SKM-1 (cell line): ENCODE measurements at regions not wholly inside any gene's neighbourhood (a gene's known extent, or its start where the extent isn't known, plus 50 kb on each side); places are given as distances from the start of the nearest gene placed in this dataset.
"Not testable (repeated sequence)": the region's sequence is repeated elsewhere in the genome, so short reads cannot be mapped to it uniquely, and the experiment has no call there.

Experiments
- DNase-seq: peaks from one replicate; lab custom pipeline; 2025; ENCODE audit not compliant: unreplicated experiment; lab: John Stamatoyannopoulos, UW

DNA sequence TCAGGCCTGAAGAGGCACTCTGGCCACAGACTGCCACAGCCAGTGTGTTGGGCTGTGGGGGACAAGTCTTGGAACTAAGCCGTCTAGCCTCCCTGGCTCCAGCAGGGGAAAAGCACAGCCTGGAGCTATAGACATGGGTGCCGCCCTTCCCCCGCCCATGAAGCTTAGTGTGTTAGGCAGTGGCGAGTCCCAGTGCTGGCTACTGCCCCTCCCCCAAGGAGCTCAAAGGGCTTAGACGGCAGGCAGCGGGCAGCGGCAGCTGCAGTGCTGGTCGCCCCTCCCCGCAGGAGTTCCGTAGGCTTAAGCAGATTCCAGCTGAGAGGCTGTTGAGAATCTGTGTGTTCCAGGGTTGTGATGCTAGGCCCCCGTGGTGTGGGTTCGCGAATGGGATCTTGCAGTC, 135.8 kb upstream of the RORA start:
- DNase-seq: no peak

DNA sequence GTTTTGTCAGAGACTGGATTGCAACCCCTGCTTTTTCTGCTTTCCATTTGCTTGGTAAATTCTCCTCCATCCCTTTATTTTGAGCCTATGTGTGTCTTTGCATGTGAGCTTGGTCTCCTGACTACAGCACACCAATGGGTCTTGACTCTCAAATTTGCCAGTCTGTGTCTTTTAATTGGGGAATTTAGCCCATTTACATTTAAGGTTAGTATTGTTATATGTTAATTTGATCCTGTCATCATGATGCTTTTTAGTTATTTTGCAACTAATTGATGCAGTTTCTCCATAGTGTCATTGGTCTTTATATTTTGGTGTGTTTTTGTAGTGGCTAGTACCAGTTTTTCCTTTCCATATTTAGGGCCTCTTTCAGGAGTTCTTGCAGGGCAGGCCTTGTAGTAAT, 133.8 kb upstream of the RORA start:
- not testable (repeated sequence) for DNase-seq

DNA sequence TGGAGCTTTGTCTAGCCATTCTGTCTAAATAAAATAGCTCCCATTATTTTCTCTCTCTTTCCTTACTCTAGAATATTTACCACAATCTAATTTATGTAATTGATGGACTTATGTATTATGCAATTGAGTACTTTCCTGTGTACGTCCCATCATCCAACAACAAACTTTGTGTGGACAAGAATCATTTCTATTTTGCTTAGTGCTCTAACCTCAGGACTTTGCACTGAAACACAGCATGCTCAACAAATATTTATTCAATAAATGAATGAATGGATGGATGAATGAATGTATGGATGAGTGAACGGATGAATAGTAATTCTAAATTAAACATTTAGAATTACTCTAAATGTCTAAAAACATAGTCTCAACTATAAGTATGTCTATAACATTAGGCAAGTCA, 115.2 kb upstream of the RORA start:
- DNase-seq: no peak

DNA sequence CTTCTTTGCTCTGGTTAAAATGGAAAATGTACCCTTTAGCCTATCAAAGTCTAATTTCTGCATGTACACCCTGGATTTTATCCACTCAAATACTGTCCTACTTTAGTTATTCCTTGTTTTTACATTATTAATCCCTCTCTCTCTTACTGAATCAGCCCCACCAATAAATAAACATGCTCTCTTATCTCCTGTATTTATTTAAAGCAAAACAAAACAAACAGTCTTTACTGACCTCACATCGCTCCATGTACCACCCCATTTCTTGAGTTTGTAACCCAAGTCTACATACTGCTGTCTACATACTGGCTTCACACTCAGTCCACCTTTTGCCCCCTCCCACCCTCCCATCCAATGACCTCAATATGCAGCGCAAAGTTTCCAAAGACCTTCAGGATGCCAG, 113.3 kb upstream of the RORA start:
- no peak for DNase-seq

DNA sequence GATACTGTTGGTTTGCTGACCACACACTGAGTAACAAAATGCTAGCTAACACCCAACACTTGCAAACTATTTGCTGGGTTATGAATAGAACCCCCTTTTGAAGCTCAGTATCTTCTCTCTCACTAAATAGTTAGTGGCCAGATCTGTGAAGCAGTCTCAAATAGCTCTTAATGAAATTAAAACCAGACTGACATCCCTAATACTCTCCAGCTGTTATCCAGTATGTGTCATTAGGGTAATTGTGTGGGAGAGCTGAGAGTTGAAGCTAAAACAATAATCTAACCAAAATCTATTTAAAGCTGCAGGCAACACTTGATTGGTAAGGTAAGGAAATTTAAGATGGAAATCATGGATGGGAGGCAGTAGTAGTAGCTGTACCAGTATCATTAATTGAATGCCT, 110.4 kb upstream of the RORA start:
- DNase-seq: no peak

DNA sequence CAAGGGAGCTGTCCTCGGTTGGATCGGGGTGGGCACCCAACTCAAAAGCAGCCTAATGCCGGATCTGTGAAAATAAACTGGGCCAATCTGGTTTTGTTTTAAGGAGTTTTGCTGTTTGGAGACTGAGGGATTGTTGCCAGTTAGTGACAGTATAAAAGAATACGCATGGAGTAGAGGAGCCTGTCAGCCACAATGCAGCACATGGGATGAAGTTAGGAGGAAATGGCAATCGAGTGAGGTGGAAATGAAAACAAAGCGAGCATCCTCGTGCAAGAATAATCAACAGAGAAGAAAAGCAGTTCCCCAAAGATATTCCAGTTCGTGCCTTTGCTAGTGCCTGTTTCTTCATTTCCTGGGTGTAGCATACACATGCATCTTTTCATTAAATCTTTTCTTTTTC, 108.4 kb upstream of the RORA start:
- no peak for DNase-seq

DNA sequence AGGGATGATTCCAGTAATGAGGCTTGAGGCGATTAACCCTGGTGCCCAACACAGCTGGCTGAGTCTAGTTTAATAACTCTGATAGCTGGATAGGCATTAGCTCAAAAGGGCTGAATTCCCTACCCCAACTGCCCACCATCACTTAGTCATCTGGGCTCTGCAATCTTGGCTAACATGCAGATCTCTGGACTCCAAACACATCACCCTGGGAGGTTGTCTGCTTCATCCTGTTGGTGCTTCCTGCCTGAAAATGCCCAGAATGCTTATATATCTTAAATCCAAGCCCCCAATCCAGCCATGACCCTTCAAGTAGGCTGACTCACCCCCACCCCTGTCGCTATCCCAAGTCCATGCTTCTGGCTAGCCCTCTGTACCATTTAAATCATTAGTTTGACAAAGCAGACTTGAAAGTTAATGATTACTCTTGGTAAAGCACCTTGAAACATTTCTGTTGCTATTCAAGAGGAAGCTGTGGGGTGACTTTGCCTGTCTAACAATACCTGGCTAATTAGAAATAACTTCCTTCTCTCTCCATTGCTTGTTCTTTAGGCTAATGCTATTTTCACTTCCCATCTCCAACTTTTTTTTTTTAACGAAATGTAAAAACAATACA, 107.0 kb upstream of the RORA start:
- no peak for DNase-seq

DNA sequence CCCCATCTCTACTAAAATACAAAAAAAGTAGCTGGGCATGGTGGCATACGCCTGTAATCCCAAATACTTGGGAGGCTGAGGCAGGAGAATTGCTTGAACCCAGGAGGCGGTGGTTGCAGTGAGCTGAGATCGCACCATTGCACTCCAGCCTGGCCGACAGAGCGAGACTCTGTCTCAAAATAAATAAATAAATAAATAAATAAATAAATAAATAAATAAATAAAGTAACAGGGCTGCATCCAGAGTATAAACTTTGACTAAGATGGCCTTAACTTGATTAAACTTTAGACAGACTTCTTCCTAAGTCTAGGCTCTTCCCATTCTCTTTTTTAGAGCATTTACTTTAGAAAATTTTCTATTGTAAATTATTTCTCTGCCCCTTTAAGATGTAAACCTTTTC, 105.6 kb upstream of the RORA start:
- not testable (repeated sequence) for DNase-seq

DNA sequence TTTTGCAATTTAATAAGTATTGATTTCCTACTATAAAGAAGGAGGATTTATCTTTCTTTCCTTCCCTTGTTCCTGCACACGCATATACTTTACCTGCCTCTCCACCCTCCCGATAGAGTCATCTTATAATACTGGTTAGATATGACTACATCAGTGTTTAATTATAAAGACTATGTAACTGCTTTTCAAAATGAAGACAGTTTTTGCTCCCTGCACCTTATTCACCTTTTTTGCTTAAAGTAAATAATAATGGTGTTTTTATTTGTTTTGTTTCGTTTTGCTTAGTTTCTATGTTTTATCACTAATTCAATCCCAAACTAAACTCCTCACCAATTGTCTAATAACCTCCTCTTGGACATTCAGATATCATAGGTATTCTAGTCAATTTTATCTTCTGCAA, 101.9 kb upstream of the RORA start:
- no peak for DNase-seq

DNA sequence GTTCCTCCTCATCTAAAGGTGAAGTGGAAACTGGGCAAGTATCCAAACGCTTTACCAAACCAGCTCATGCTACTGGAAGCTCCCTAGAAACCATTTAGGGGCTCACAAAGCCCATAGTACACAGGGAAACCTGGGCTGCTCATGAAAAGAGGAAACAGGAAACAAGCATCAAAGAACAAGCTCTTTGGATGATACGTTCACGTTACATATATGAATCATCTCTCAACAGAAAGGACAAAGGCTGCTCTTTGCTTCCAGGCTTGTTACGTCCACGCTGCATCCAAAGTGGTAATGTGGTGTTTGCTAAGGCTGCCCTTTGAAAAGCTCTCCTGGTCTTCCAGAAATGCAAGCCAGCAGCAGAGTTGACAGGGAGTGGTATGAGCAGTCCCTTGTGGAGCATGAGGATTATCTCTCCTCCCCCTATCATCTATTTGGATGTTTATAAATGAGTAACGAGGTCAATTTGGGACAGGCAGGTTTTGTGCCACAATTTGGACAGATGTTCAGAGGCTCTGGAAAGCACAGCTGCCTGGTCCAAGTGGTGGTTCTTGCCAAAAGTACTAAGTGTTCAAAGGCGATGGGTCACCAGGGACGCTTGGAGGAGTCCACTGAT, 98.0 kb upstream of the RORA start:
- no peak for DNase-seq

DNA sequence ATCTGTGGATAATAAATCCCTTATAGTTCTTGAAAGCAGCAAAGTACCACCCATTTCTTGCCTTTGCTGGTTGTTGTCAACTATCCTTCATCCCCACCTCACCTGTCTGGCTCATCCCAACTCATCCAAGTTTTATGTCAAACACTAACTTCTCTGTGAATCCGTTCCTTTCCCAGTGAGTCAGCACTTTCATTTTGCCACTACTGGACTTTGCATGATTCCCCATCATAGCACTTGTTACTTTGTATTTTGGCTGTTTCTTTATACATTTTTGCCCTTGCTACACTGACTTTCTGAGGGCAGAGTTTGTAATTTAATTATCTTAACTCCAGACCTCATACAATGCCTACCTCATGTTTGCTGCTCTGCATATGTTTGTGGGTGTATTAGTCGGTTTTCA, 90.8 kb upstream of the RORA start:
- DNase-seq: no peak

DNA sequence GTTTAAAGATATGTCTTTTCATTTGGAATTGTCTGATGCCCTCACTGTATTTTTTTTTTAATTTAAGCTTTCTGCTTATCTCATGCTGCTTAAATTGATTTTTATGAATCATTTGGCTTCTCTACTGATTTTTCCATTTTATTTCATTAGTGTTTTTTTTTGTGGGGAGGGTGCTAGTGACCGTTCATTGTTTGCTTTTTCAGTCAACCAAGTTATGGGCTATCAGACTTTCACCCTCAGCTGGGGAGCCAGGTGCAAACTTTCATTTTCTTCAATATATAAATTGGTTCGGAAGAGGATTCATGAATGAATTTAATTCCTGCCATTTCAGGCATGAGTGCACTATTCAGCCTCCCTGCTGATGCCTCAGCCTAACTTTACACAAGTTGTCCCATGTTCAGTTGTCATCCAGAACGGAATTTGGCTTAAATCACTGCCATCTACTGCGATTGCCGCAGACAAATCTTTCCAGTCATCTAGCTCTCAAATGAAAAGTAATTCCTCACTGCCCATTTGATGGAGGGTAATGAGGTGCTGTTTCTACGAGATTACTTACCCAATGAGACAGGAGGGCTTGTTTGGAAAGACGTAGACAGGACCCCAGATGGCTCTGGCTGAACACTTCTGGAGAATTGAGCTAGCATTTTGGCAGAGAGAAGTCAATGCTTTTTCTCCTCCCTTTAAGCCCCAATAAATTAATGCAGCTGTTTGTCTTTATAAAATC, 89.9 kb upstream of the RORA start:
- no peak for DNase-seq

DNA sequence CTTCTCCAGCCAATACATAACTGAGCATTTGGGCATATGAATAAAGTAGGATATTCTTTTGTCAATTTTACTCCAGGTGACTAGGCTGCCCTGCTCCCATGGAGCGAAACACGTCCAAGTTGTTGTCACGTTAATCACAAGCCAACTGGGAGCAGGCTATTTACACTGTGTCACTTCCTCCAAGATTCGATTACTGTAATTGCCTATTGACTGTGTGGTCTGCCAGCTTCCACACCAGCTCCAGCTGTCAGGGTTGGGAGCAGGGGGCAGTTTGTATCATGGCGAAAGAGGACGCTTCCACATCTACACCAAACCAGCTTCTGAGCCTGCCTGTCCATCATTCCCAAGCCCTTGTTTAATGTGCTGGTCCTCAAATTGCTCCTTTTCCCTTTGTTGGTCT, 89.2 kb upstream of the RORA start:
- no peak for DNase-seq

DNA sequence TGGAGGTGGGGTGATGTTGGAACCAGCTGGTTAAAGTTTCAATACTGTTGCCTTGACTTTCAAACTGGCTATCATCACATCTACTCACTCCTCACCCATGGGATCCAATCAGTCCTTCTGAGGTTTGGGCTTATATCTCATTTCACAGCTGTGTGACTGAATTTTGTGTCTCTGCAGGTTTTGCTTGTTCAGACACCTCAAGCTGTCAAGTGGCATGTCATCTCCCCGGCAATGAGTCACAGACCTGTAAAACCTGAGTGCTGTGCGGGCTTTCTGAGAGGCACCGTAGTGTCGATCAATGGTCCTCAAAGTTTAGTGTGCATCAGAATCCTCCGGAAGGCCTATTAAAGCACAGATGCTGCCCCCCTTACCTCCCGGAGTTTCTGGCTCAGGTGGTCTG, 86.4 kb upstream of the RORA start:
- DNase-seq: no peak

DNA sequence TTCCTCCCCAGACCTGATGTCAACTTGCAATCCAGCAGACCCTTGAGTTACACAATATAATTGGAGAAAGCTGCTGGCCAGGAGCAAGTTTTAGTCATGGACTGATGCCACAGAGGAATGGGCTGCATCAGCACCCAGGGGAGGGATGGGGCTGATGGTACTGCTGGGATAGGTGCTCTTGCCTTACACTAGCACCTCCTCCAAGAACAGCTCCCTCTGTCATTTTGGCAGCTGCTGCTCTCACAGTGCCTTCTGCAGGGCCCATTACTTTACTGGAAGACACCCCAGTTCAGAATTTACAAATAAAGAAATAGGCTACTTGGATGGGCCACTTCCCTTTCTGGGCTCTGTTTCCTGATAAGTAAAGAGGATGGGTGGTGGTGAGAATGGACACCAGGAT, 85.3 kb upstream of the RORA start:
- no peak for DNase-seq

DNA sequence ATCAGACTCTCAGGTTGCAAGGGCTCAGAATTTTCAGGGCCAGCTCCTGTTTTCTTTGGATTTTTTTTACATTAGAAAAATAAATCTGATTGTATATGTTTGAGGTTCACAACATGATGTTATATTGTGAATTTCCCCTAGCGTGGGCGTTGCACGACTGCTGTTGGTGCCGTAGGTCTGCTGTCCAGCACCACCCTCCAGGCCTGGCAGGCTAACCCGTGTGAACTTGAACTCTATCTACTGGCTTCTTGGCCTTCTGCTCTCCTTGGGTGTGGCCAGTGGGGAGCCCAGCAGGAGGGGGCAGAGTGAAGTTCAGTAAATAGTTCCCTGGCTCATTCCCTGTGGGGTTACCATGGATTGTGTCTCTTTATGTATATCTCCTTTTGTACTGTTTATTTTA, 80.5 kb upstream of the RORA start:
- no peak for DNase-seq

DNA sequence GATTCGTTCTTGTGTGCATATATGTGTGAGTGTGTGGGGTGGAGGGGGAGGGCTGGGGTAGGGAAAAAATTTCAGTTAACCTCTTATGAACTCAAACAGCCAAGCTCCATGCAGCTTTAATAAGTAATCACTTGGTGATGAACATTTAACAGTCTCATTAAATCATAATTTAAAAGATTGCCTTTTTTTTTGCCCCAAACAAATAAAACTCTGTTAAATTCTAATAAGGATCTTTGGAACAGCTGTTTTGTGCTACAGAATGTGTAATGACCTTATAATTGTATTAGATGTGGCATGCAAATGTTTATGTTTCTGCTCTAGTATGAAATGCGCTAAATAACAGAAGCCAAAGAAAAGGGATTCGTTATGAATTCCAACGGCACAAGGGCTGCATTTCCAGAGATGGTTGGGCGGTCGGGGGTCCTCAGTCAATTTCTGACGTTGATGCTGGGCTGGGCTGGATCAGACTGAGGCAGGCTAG, 80.0 kb upstream of the RORA start:
- no peak for DNase-seq

DNA sequence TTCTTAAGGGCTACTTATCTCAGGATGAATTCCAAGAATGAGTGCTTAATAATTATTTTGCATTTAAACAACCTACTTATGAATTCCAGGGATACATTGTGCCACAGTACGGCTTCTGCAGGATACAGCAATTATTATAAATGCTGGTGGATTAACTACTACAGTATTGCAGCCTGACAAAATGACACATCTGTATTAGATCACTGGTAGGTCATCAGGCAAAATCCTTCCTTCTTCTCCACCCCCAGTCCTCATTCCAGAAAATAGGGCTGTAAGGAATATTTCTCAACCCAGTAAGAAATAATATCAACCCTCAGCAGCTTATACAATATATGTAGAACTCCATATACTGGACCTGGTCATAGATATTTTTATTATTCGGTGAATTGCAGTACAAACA, 79.3 kb upstream of the RORA start:
- no peak for DNase-seq

DNA sequence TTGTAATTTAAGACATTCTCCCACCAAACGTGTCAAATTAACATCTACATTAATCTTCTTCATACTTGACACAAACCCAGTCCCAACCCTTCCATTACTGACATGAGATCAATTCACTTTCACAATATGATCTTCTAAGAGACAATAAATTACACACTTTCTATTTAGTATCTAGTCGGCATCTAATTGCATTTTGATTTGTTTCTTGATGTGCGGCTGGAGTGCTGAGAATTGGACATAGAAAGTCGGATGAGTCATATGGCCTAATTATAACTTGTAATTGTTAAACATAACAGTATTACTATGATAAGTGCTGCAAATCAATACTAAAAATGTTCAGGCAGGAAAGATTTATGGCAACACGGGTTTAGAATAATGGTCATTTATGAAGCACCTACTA, 78.4 kb upstream of the RORA start:
- no peak for DNase-seq

DNA sequence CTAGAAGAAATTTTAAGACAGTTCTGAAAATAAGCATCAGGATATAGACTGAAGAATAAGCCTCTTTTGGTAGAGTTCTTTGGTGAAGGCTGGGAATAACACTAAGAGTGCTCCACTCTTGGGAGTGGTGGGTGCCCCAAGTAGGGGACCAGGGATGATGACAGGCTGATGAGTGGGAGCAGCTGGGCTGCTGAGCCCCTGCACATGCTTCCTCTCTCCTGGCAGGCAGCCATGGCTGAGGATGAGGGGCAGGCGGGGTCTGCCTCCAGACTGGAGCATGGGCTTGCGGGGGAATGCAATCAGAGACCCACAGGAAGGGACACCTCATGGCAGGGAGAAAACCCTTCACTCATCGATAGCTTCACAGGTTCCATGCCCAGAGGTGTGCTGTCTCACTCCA, 72.6 kb upstream of the RORA start:
- DNase-seq: no peak

DNA sequence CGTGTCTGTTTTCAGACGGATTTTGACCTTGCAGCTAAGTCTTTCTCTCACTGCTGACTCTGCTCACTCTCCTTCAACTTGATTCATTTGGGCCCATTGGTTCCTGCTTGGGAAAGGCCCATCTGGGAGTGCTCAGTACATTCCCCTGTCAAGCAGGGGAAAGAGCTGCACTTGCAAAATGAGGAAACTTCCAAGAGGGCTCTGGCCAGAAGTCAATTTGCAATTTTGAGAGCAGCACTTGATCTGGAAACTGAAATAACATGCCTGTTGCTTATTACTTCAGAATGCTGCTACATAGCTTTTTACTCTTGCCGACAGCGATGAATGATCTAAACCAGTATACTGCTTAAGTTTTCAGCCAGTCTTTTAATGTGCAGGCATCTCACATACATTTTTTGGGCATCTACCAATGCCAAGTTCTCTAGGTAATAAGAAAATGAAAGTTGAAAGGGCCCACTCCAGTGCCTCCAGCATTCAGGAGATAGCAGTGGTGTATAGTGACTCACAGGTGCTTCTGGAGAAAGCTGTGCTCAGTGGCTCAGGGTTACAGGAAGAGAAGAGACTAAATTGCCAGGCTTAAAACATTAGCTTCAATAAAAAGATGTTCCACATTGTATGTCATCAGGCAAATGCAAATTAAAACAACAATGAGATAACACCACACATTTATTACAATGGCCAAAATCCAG, 70.1 kb upstream of the RORA start:
- no peak for DNase-seq

DNA sequence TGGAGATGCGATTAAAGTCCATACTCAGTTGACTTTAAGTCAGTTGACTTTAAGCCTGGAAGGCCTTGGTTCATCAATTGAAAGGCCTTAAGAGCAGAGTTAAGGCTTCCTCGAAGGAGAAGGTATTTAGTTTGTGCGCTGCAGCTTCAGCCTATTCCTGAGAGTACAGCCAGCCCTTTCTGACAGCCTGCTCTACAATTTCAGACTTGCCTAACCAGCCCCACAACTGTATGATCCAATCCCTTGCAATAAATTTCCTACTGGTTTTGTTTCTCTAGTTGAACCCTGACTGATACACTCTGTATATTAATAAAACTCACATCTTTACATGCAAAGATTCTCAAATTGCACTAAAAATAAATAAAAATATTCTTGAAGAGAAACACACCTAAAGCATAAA, 66.1 kb upstream of the RORA start:
- DNase-seq: no peak
